Astrocyte of the cerebellum (primary cell): ENCODE measurements at regions not wholly inside any gene's neighbourhood (a gene's known extent, or its start where the extent isn't known, plus 50 kb on each side); places are given as distances from the start of the nearest gene placed in this dataset.

ENCODE experiments used
- DNase-seq: peaks from one replicate; pipeline ENCODE4 v3.0.0-alpha.2; 2011; ENCODE audit warnings: low read depth
- H3K4me3 ChIP-seq: 2 replicates; pipeline ENCODE4 v1.5.1; 2011; ENCODE audit warnings: mild to moderate bottlenecking, low read depth, low read length, moderate library complexity
- in situ Hi-C: cut with HindIII; loops from 2 replicates; pipeline ENCODE4 v1.10.0; 2017; ENCODE audit warnings: low sequenced_read_pairs
- TF ChIP-seq, protein P1 (sequence below): IDR thresholded peaks from 2 replicates; pipeline ENCODE4 v1.5.1; 2012; ENCODE audit warnings: low read length, low read depth, moderate library complexity, mild to moderate bottlenecking; ENCODE audit errors: missing control alignments

DNA sequence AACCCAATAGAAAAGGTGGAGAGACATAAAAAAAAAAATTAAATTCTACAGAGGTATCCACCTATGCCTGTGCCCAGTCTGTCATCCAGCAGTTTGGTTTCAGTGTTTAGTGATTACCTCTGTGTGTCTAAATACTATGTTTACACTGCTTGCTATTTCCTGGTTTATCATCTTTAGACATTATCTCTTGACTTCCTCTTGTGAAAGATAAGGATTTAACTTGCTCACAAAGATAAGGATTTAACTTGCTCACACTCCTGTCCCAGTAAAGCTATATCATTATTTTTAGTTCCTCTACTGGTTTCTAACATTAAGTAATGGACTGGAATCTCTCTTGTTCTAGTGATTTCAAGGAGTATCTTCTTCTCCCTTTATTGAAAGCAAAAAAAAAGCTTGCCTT lies 53.9 kb upstream of the ZFR start:
- in situ Hi-C loops, result no loop called here
- DNase-seq, result no peak
- H3K4me3 ChIP-seq, result no peak overlapping the region
- TF ChIP-seq, protein P1, sequence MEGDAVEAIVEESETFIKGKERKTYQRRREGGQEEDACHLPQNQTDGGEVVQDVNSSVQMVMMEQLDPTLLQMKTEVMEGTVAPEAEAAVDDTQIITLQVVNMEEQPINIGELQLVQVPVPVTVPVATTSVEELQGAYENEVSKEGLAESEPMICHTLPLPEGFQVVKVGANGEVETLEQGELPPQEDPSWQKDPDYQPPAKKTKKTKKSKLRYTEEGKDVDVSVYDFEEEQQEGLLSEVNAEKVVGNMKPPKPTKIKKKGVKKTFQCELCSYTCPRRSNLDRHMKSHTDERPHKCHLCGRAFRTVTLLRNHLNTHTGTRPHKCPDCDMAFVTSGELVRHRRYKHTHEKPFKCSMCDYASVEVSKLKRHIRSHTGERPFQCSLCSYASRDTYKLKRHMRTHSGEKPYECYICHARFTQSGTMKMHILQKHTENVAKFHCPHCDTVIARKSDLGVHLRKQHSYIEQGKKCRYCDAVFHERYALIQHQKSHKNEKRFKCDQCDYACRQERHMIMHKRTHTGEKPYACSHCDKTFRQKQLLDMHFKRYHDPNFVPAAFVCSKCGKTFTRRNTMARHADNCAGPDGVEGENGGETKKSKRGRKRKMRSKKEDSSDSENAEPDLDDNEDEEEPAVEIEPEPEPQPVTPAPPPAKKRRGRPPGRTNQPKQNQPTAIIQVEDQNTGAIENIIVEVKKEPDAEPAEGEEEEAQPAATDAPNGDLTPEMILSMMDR, result no peak

- in situ Hi-C loops, result no loop called here
Observed at GRCh38 chr5:32496104-32496503, 51.6 kb upstream of the ZFR start.

DNA sequence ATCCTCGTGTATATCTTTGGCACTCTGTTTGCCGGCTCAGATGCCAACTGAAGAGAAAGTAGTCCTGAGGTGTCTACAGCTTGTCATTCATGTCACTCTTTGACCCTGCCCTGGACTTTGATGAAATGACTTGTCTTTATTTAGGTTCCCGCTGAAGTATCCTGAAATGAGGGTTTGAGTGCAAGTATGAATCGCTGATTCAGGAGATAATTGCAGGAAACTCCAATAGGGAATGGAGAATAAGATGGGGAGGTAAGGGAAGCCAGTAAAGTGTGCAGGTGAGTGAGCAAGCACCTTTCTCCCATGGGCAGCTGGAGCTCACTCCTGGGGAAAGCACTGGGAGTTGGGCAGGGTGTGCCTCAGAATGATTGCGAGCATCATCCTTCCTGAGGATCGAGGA lies 50.3 kb upstream of the ZFR start:
- no peak for DNase-seq

More at GRCh38 chr5:32496104-32496503, 51.6 kb upstream of the ZFR start:
- no peak overlapping the region for H3K4me3 ChIP-seq
- TF ChIP-seq, protein P1, result no peak
- no peak for DNase-seq

More for the DNA sequence above, 50.3 kb upstream of the ZFR start:
- in situ Hi-C loops, result no loop called here
- H3K4me3 ChIP-seq, result no peak overlapping the region
- TF ChIP-seq, protein P1, result no peak
